Tibial nerve (tissue), 4 donors: ENCODE measurements at regions not wholly inside any gene's neighbourhood (a gene's known extent, or its start where the extent isn't known, plus 50 kb on each side); places are given as distances from the start of the nearest gene placed in this dataset.

ENCODE experiments used
- DNase-seq, 2 donors: peaks; one replicate each; pipeline ENCODE4 v3.0.0-alpha.2; 2019; ENCODE audit warnings: low spot score in 2 of 2
- H3K27ac ChIP-seq, 4 donors: fragments of 200-600 bp; sonication (generic) in 3 of 4; one replicate each; pipeline ENCODE4 v1.5.1; 2017 to 2019; ENCODE audit warnings: mild to moderate bottlenecking in 1 of 4
- H3K27me3 ChIP-seq, 2 donors: fragments of 200-600 bp; sonication (generic) in 1 of 2; one replicate each; pipeline versions ENCODE4 v1.5.1 to v1.6.0; 2017 to 2019
- H3K36me3 ChIP-seq, 3 donors: fragments of 200-600 bp; sonication (generic); one replicate each; pipeline ENCODE4 v1.5.1; 2018 to 2019
- H3K4me1 ChIP-seq, 4 donors: fragments of 200-600 bp; sonication (generic) in 3 of 4; one replicate each; pipeline ENCODE4 v1.5.1; 2017 to 2019
- H3K4me3 ChIP-seq, 4 donors: fragments of 200-600 bp; sonication (generic) in 3 of 4; one replicate each; pipeline ENCODE4 v1.5.1; 2017 to 2019; ENCODE audit warnings: mild to moderate bottlenecking in 1 of 4, moderate library complexity in 1 of 4
- H3K9me3 ChIP-seq, 4 donors: fragments of 200-600 bp; sonication (generic) in 3 of 4; one replicate each; pipeline ENCODE4 v1.5.1; 2017 to 2019
- CTCF ChIP-seq, 5 experiments: fragments of 200-600 bp in 3 of 5; fragments of 450-650 bp in 2 of 5; sonication (generic) in 3 of 5; IDR thresholded peaks; one replicate each; pipeline ENCODE4 v1.5.1; 2016 to 2019; ENCODE audit warnings: antibody characterized with exemption in 5 of 5, mild to moderate bottlenecking in 3 of 5, moderate library complexity in 2 of 5
- EP300 ChIP-seq, 2 donors: sonication (generic); formaldehyde crosslinking; IDR thresholded peaks; one replicate each; pipeline ENCODE4 v1.6.1; 2017; ENCODE audit warnings: antibody characterized with exemption in 2 of 2, mild to moderate bottlenecking in 1 of 2
- POLR2A ChIP-seq, 2 donors: fragments of 450-650 bp; IDR thresholded peaks; one replicate each; pipeline ENCODE4 v1.6.1; 2017; ENCODE audit warnings: antibody characterized with exemption in 2 of 2, mild to moderate bottlenecking in 2 of 2, moderate library complexity in 2 of 2
- WGBS, 2 donors: methylation state at CpG; one replicate each; pipeline ENCODE4 v1.1.5; 2018; 5-methylcytosine and 5-hydroxymethylcytosine counted together

GRCh38 chr12:114850661-114851275 is 166.8 kb upstream of the TBX3 start:
- no peak for DNase-seq
- TF ChIP-seq CTCF (IDR thresholded peaks at IDR 0.05) (no peak), EP300 (IDR thresholded peaks at IDR 0.05) (no peak), POLR2A (IDR thresholded peaks at IDR 0.05) (no peak)
- Histone ChIP-seq H3K4me1 (peaks cover 0 to 13% (median 0%) of the 10 kb centered on the region in 4 donors), H3K4me3 (no peak overlapping the region), H3K27me3 (no peaks in the 10 kb centered on the region), H3K36me3 (no peaks in the 10 kb centered on the region), H3K9me3 (peaks cover 0 to 6% (median 0%) of the 10 kb centered on the region in 4 donors), H3K27ac (no peak overlapping the region)
- 91 to 92% methylated on average over 7 of the region's 7 CpGs for WGBS, 2 donors

- TF ChIP-seq CTCF (IDR thresholded peaks at IDR 0.05) (no peak), POLR2A (IDR thresholded peaks at IDR 0.05) (no peak), EP300 (IDR thresholded peaks at IDR 0.05) (peak in 1 of 2 donors; percentile 24)
- H3K27me3 ChIP-seq, result no peaks in the 10 kb centered on the region
- whole genome bisulfite sequencing, 2 donors, result 69 to 72% methylated on average over 2 of the region's 2 CpGs
- peak in 1 of 2 donors; percentile 9 for DNase-seq
- no peak overlapping the region for H3K4me3 ChIP-seq
- no peak overlapping the region for H3K27ac ChIP-seq
- H3K4me1 ChIP-seq, result peaks cover 0 to 13% (median 0%) of the 10 kb centered on the region in 4 donors
- no peaks in the 10 kb centered on the region for H3K9me3 ChIP-seq
- no peaks in the 10 kb centered on the region for H3K36me3 ChIP-seq
Observed at GRCh38 chr12:114848666-114849065, 164.7 kb upstream of the TBX3 start.

- DNase-seq, result no peak
- no peaks in the 10 kb centered on the region for H3K9me3 ChIP-seq
- 51% methylated on average over 11 of the region's 11 CpGs for WGBS, 2 donors
- H3K4me1 ChIP-seq, result peaks cover 0 to 13% (median 0%) of the 10 kb centered on the region in 4 donors
- H3K27me3 ChIP-seq, result no peaks in the 10 kb centered on the region
- H3K36me3 ChIP-seq, result no peaks in the 10 kb centered on the region
- no peak overlapping the region for H3K4me3 ChIP-seq
- no peak for TF ChIP-seq POLR2A (IDR thresholded peaks at IDR 0.05)
- no peak for TF ChIP-seq CTCF (IDR thresholded peaks at IDR 0.05)
- TF ChIP-seq EP300 (IDR thresholded peaks at IDR 0.05), result no peak
- H3K27ac ChIP-seq, result no peak overlapping the region
Observed at GRCh38 chr12:114847441-114848035, 163.6 kb upstream of the TBX3 start.

- Histone ChIP-seq H3K36me3 (no peaks in the 10 kb centered on the region), H3K27me3 (no peaks in the 10 kb centered on the region), H3K4me1 (peaks cover 0 to 13% (median 0%) of the 10 kb centered on the region in 4 donors), H3K9me3 (no peaks in the 10 kb centered on the region), H3K27ac (no peak overlapping the region), H3K4me3 (no peak overlapping the region)
- DNase-seq, result no peak
- 59 to 63% methylated on average over 8 of the region's 8 CpGs for WGBS, 2 donors
- no peak for TF ChIP-seq CTCF (IDR thresholded peaks at IDR 0.05)
- no peak for TF ChIP-seq EP300 (IDR thresholded peaks at IDR 0.05)
- no peak for TF ChIP-seq POLR2A (IDR thresholded peaks at IDR 0.05)
Observed at GRCh38 chr12:114846771-114847170, 162.8 kb upstream of the TBX3 start.

DNA sequence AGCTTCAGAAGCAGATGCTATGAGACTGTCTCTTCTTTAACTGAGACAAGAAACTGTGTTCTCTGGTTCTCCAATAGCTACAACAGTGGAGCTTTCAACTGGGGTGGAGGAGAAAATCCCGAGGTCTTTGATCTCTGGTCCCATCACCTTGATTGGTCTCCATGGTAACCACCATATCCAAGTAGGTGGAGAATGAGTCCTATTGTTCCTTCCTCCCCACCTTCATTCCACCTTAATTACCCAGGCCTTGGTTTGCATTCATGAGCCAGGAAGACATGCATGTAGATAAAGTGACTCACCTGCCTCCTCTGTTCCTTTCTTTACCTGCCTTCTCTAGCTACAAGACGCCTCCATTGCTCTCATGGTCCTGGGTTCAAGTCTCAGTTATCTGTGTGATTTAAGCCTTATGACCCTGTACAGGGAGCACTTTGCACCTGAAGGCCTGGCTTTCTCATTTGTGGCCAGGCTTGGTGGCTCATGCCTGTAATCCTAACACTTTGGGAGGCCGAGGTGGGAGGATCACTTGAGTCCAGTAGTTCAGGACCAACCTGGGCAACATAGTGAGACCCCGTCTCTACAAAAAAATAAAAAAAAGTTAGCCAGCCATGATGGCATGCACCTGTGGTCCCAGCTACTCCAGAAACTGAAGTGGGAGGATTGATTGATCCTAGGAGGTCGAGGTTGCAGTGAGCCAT is 157.7 kb upstream of the TBX3 start:
- H3K4me3 ChIP-seq, result no peak overlapping the region
- H3K27ac ChIP-seq, result no peak overlapping the region
- H3K9me3 ChIP-seq, result no peaks in the 10 kb centered on the region
- H3K4me1 ChIP-seq, result no peaks in the 10 kb centered on the region
- WGBS, 2 donors, result 66 to 82% methylated on average over 5 of the region's 5 CpGs
- H3K36me3 ChIP-seq, result no peaks in the 10 kb centered on the region
- TF ChIP-seq POLR2A (IDR thresholded peaks at IDR 0.05), result no peak
- no peak for DNase-seq
- no peaks in the 10 kb centered on the region for H3K27me3 ChIP-seq
